PC-9 (cell line): ENCODE measurements at regions not wholly inside any gene's neighbourhood (a gene's known extent, or its start where the extent isn't known, plus 50 kb on each side); places are given as distances from the start of the nearest gene placed in this dataset.

ENCODE experiments used
- BruUV-seq: library from RNA; stranded (reverse); fragments of 400-500 nt; replicated peaks from 2 replicates; lab custom pipeline; 2021; lab: Mats Ljungman, UMichigan
- CTCF ChIA-PET: fragments of 300-600 bp; sonication (Branson Sonifier 250); formaldehyde crosslinking; loops from one replicate; lab custom pipeline; 2022; ENCODE audit warnings: antibody characterized with exemption; lab: Charles Lee
- POLR2A ChIA-PET: fragments of 300-600 bp; sonication (Branson Sonifier 250); formaldehyde crosslinking; loops from one replicate; lab custom pipeline; 2022; ENCODE audit warnings: antibody characterized with exemption; ENCODE audit not compliant: unreplicated experiment; lab: Charles Lee
- DNase-seq, 2 experiments: peaks; one replicate each; pipeline versions ENCODE4 v3.0.0 to v3.0.0-alpha.2; 2015 to 2022; ENCODE audit warnings: mixed read lengths in 1 of 2
- H2AFZ ChIP-seq: fragments of 200-600 bp; sonication (generic); 2 replicates; pipeline ENCODE4 v1.8.1; 2017; ENCODE audit warnings: antibody characterized with exemption
- H3F3A ChIP-seq: fragments of 200-600 bp; sonication (generic); 2 replicates; pipeline ENCODE4 v1.8.1; 2017; ENCODE audit warnings: antibody characterized with exemption, mild to moderate bottlenecking, low read depth; ENCODE audit not compliant: insufficient read depth
- H3K27ac ChIP-seq: fragments of 200-600 bp; sonication (generic); 2 replicates; pipeline ENCODE4 v1.6.1; 2016; ENCODE audit warnings: mixed run types
- H3K27me3 ChIP-seq: fragments of 200-600 bp; sonication (generic); 2 replicates; pipeline ENCODE4 v1.6.1; 2016; ENCODE audit warnings: low read depth, mixed run types; ENCODE audit not compliant: insufficient read depth
- H3K36me3 ChIP-seq: fragments of 200-600 bp; sonication (generic); 2 replicates; pipeline ENCODE4 v1.6.1; 2016; ENCODE audit warnings: low read depth, mixed run types
- H3K4me1 ChIP-seq: fragments of 200-600 bp; sonication (generic); replicated peaks from 2 replicates; pipeline ENCODE4 v1.6.1; 2016; ENCODE audit warnings: mixed run types; ENCODE audit not compliant: insufficient read depth
- H3K4me2 ChIP-seq: fragments of 200-600 bp; sonication (generic); 2 replicates; pipeline ENCODE4 v1.6.1; 2017; ENCODE audit warnings: mixed run types
- H3K4me3 ChIP-seq: fragments of 200-600 bp; sonication (generic); 2 replicates; pipeline ENCODE4 v1.6.1; 2016; ENCODE audit warnings: mixed run types
- H3K79me2 ChIP-seq: fragments of 200-600 bp; sonication (generic); 2 replicates; pipeline ENCODE4 v1.6.1; 2017; ENCODE audit warnings: low read depth, mixed run types
- H3K9me2 ChIP-seq: fragments of 200-600 bp; sonication (generic); 2 replicates; pipeline ENCODE4 v1.8.1; 2017; ENCODE audit warnings: mild to moderate bottlenecking; ENCODE audit not compliant: insufficient read depth
- H3K9me3 ChIP-seq: fragments of 200-600 bp; sonication (generic); 2 replicates; pipeline ENCODE4 v1.8.1; 2016; ENCODE audit warnings: low read depth; ENCODE audit not compliant: insufficient read depth
- H4K20me1 ChIP-seq: fragments of 200-600 bp; sonication (generic); 2 replicates; pipeline ENCODE4 v1.8.1; 2017; ENCODE audit not compliant: insufficient read depth
- CTCF ChIP-seq: fragments of 200-600 bp; sonication (generic); conservative IDR thresholded peaks from 2 replicates; pipeline ENCODE4 v1.6.1; 2017; ENCODE audit warnings: mixed run types, antibody characterized with exemption, mild to moderate bottlenecking, moderate library complexity
- EZH2 ChIP-seq: fragments of 200-600 bp; sonication (generic); IDR thresholded peaks from 2 replicates; pipeline ENCODE4 v1.8.0; 2017; ENCODE audit warnings: antibody characterized with exemption, low read depth
- intact Hi-C: fragments of 100-400 bp; cut with micrococcal nuclease; formaldehyde crosslinking; loops from one replicate; pipeline ENCODE4 v1.10.0; 2022; ENCODE audit not compliant: unreplicated experiment

DNA sequence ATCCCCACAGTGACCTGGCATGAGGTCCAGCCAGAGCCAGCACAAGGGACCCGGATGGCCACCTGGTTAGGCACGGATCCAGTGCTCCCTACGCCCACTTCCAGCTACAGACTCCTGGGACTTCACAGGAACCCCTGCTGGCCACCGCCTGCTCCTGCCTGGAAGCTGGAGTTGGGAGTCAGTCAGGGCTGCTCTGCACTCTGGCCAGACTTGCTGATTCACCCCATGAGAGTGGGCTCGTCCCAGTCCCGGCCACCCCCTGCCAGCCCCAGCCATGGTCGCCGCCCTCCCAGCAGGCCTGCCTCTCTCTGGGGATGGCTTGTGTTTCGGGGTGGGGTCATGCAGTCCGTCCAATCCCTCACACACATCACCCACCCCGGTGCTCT is 125.8 kb downstream of the DLL1 start:
- H4K20me1 ChIP-seq, result no peaks in the 10 kb centered on the region
- no TSS peak for BruUV-seq
- intact Hi-C loops, result no loop called here
- DNase-seq, result no peak
- H3K27ac ChIP-seq, result no peak overlapping the region
- CTCF ChIA-PET, result no interaction called here
- H3K9me3 ChIP-seq, result no peaks in the 10 kb centered on the region
- no peak overlapping the region for H2AFZ ChIP-seq
- H3K79me2 ChIP-seq, result no peaks in the 10 kb centered on the region
- H3K36me3 ChIP-seq, result no peaks in the 10 kb centered on the region
- no peak overlapping the region for H3K4me3 ChIP-seq
- POLR2A ChIA-PET, result no interaction called here
- no peaks in the 10 kb centered on the region for H3K9me2 ChIP-seq
- H3K4me1 ChIP-seq, result no peaks in the 10 kb centered on the region
- peaks cover 42% of the 10 kb centered on the region for H3K27me3 ChIP-seq
- no peak overlapping the region for H3K4me2 ChIP-seq
- TF ChIP-seq EZH2 (no peak), CTCF (no peak)
- no peaks in the 10 kb centered on the region for H3F3A ChIP-seq

GRCh38 chr6:170164271-170164900 is 126.5 kb downstream of the DLL1 start:
- no TSS peak for BruUV-seq
- ChIA-PET POLR2A (no interaction called here), CTCF (no interaction called here)
- TF ChIP-seq CTCF, result no peak
- TF ChIP-seq EZH2, result no peak
- Histone ChIP-seq H3K36me3 (no peaks in the 10 kb centered on the region), H3K4me1 (no peaks in the 10 kb centered on the region), H3K9me3 (no peaks in the 10 kb centered on the region), H2AFZ (no peak overlapping the region), H3K4me3 (no peak overlapping the region), H3K27me3 (peaks cover 42% of the 10 kb centered on the region), H3K27ac (no peak overlapping the region), H4K20me1 (no peaks in the 10 kb centered on the region), H3K79me2 (no peaks in the 10 kb centered on the region), H3K9me2 (no peaks in the 10 kb centered on the region), H3F3A (no peaks in the 10 kb centered on the region), H3K4me2 (no peak overlapping the region)
- no peak for DNase-seq
- intact Hi-C loops, result no loop called here

DNA sequence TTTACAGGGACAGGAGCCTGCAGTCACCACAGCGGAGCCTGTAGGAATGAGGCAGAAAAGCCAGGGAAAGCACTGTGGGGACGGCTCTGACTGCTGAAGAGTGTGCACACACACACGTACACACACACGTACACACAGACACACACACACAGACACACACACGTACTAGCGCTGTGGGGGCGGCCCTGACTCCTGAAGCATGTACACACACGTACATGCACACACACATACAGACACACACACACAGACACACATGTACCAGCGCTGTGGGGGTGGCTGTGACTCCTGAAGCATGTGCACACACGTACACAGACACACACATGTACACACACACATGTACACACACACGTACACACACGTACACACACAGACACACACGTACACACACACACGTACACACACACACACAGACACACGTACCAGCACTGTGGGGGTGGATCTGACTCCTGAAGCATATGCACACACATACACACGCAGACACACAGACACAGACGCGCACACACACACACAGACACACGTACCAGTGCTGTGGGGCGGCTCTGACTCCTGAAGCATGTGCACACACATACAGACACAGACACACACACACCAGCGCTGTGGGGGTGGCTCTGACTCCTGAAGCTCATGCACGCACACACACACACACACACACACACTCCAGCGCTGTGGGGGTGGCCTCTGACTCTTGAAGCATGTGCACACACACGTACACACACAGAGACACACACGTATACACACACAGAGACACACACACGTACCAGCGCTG is 127.3 kb downstream of the DLL1 start:
- Histone ChIP-seq H3K79me2 (no peaks in the 10 kb centered on the region), H3K4me3 (no peak overlapping the region), H3F3A (no peaks in the 10 kb centered on the region), H4K20me1 (no peaks in the 10 kb centered on the region), H3K4me2 (no peak overlapping the region), H3K9me2 (no peaks in the 10 kb centered on the region), H3K9me3 (no peaks in the 10 kb centered on the region), H3K27ac (no peak overlapping the region), H3K36me3 (no peaks in the 10 kb centered on the region), H3K27me3 (peaks cover 44% of the 10 kb centered on the region), H3K4me1 (no peaks in the 10 kb centered on the region), H2AFZ (no peak overlapping the region)
- TF ChIP-seq CTCF, result no peak
- TF ChIP-seq EZH2, result no peak
- no TSS peak for BruUV-seq
- CTCF ChIA-PET, result no interaction called here
- POLR2A ChIA-PET, result no interaction called here
- intact Hi-C loops, result no loop called here
- DNase-seq, result no peak
